ENCODE measurements at regions not wholly inside any gene's neighbourhood (a gene's known extent, or its start where the extent isn't known, plus 50 kb on each side); places are given as distances from the start of the nearest gene placed in this dataset.

GRCh38 chr3:115251509-115251908, 104.4 kb upstream of the ZBTB20 start:
- H3K4me1 ChIP-seq (ENCODE audit: control insufficient read depth, extremely low read depth, insufficient read depth, low read length): peaks cover 3% of the 10 kb centered on the region
- H3K79me2 ChIP-seq (ENCODE audit: control insufficient read depth, insufficient read depth, low read length): no peaks in the 10 kb centered on the region
- H3K4me2 ChIP-seq (ENCODE audit: extremely low read depth, insufficient read depth, low read length): no peak overlapping the region
- no peaks in the 10 kb centered on the region for H3K36me3 ChIP-seq (ENCODE audit: control insufficient read depth, insufficient read depth, low read length)
- TF ChIP-seq EZH2 (IDR thresholded peaks at IDR 0.05; ENCODE audit: low read length, missing control alignments): no peak
- no peak for TF ChIP-seq CTCF (conservative IDR thresholded peaks at IDR 0.05 in 1 of 2, IDR thresholded peaks at IDR 0.05 in 1 of 2; ENCODE audit: low read depth in 1 of 2, low read length in 2 of 2)
- H3K9me3 ChIP-seq (ENCODE audit: control insufficient read depth, insufficient read depth, low read depth, low read length): no peaks in the 10 kb centered on the region
- no peak overlapping the region for H2AFZ ChIP-seq (ENCODE audit: low read length)
- H3K9ac ChIP-seq (ENCODE audit: insufficient read depth, low read length): no peak overlapping the region
- no peak overlapping the region for H3K27ac ChIP-seq (ENCODE audit: insufficient read depth, low read length)
- H4K20me1 ChIP-seq (ENCODE audit: control insufficient read depth, extremely low read depth, insufficient read depth, low read length): no peaks in the 10 kb centered on the region
- DNase-seq (ENCODE audit: low read depth in 2 of 2): peak in 1 of 2 donors; percentile 72
- no peaks in the 10 kb centered on the region for H3K27me3 ChIP-seq (ENCODE audit: control insufficient read depth, insufficient read depth, low read length)
- no peak overlapping the region for H3K4me3 ChIP-seq (replicated peaks in 1 of 4; ENCODE audit: control extremely low read depth in 1 of 4, insufficient read depth in 1 of 4, low read depth in 3 of 4, low read length in 4 of 4)

GRCh38 chr3:115252679-115253078, 105.6 kb upstream of the ZBTB20 start:
- no peak overlapping the region for H2AFZ ChIP-seq (ENCODE audit: low read length)

GRCh38 chr3:115254492-115255196, 107.6 kb upstream of the ZBTB20 start:
- no peak for DNase-seq (ENCODE audit: low read depth in 2 of 2)

More at GRCh38 chr3:115252679-115253078, 105.6 kb upstream of the ZBTB20 start:
- Histone ChIP-seq H3K36me3 (ENCODE audit: control insufficient read depth, insufficient read depth, low read length) (no peaks in the 10 kb centered on the region), H3K4me3 (replicated peaks in 1 of 4; ENCODE audit: control extremely low read depth in 1 of 4, insufficient read depth in 1 of 4, low read depth in 3 of 4, low read length in 4 of 4) (no peak overlapping the region), H3K9ac (ENCODE audit: insufficient read depth, low read length) (no peak overlapping the region), H3K9me3 (ENCODE audit: control insufficient read depth, insufficient read depth, low read depth, low read length) (no peaks in the 10 kb centered on the region), H3K4me2 (ENCODE audit: extremely low read depth, insufficient read depth, low read length) (no peak overlapping the region), H4K20me1 (ENCODE audit: control insufficient read depth, extremely low read depth, insufficient read depth, low read length) (no peaks in the 10 kb centered on the region), H3K27ac (ENCODE audit: insufficient read depth, low read length) (no peak overlapping the region), H3K4me1 (ENCODE audit: control insufficient read depth, extremely low read depth, insufficient read depth, low read length) (peaks cover 3% of the 10 kb centered on the region), H3K27me3 (ENCODE audit: control insufficient read depth, insufficient read depth, low read length) (no peaks in the 10 kb centered on the region), H3K79me2 (ENCODE audit: control insufficient read depth, insufficient read depth, low read length) (no peaks in the 10 kb centered on the region)
- no peak for DNase-seq (ENCODE audit: low read depth in 2 of 2)
- TF ChIP-seq CTCF (conservative IDR thresholded peaks at IDR 0.05 in 1 of 2, IDR thresholded peaks at IDR 0.05 in 1 of 2; ENCODE audit: low read depth in 1 of 2, low read length in 2 of 2) (no peak), EZH2 (IDR thresholded peaks at IDR 0.05; ENCODE audit: low read length, missing control alignments) (no peak)

More at GRCh38 chr3:115254492-115255196, 107.6 kb upstream of the ZBTB20 start:
- H3K36me3 ChIP-seq (ENCODE audit: control insufficient read depth, insufficient read depth, low read length): no peaks in the 10 kb centered on the region
- TF ChIP-seq CTCF (conservative IDR thresholded peaks at IDR 0.05 in 1 of 2, IDR thresholded peaks at IDR 0.05 in 1 of 2; ENCODE audit: low read depth in 1 of 2, low read length in 2 of 2): no peak
- no peak for TF ChIP-seq EZH2 (IDR thresholded peaks at IDR 0.05; ENCODE audit: low read length, missing control alignments)
- H3K4me3 ChIP-seq (replicated peaks in 1 of 4; ENCODE audit: control extremely low read depth in 1 of 4, insufficient read depth in 1 of 4, low read depth in 3 of 4, low read length in 4 of 4): no peak overlapping the region
- H3K27ac ChIP-seq (ENCODE audit: insufficient read depth, low read length): no peak overlapping the region
- H3K9me3 ChIP-seq (ENCODE audit: control insufficient read depth, insufficient read depth, low read depth, low read length): no peaks in the 10 kb centered on the region
- no peaks in the 10 kb centered on the region for H3K79me2 ChIP-seq (ENCODE audit: control insufficient read depth, insufficient read depth, low read length)
- no peaks in the 10 kb centered on the region for H3K4me1 ChIP-seq (ENCODE audit: control insufficient read depth, extremely low read depth, insufficient read depth, low read length)
- H2AFZ ChIP-seq (ENCODE audit: low read length): no peak overlapping the region
- no peaks in the 10 kb centered on the region for H4K20me1 ChIP-seq (ENCODE audit: control insufficient read depth, extremely low read depth, insufficient read depth, low read length)
- no peaks in the 10 kb centered on the region for H3K27me3 ChIP-seq (ENCODE audit: control insufficient read depth, insufficient read depth, low read length)
- no peak overlapping the region for H3K9ac ChIP-seq (ENCODE audit: insufficient read depth, low read length)
- no peak overlapping the region for H3K4me2 ChIP-seq (ENCODE audit: extremely low read depth, insufficient read depth, low read length)
